Ishikawa (cell line): ENCODE measurements at regions not wholly inside any gene's neighbourhood (a gene's known extent, or its start where the extent isn't known, plus 50 kb on each side); places are given as distances from the start of the nearest gene placed in this dataset.
A peak's percentile ranks its signal among the peaks of the same experiment; 100 is the strongest.

Experiments used
- CEBPB ChIP-seq: IDR thresholded peaks from 2 replicates; pipeline ENCODE4 v1.6.1; 2012
- CREB1 ChIP-seq: IDR thresholded peaks from 2 replicates; pipeline ENCODE4 v1.6.1; 2012; ENCODE audit warnings: low read depth
- EGR1 ChIP-seq: IDR thresholded peaks from 2 replicates; pipeline ENCODE4 v1.6.1; 2012
- EP300 ChIP-seq: IDR thresholded peaks from 2 replicates; pipeline ENCODE4 v1.6.1; 2012; ENCODE audit warnings: borderline replicate concordance
- FOXM1 ChIP-seq: IDR thresholded peaks from 2 replicates; pipeline ENCODE4 v1.6.1; 2012; ENCODE audit warnings: low read depth, borderline replicate concordance
- NFIC ChIP-seq: IDR thresholded peaks from 2 replicates; pipeline ENCODE4 v1.6.1; 2012
- RAD21 ChIP-seq: IDR thresholded peaks from 2 replicates; pipeline ENCODE4 v1.6.1; 2012; ENCODE audit warnings: low read depth
- REST ChIP-seq: IDR thresholded peaks from 2 replicates; pipeline ENCODE4 v1.6.1; 2012; ENCODE audit warnings: low read depth, mild to moderate bottlenecking
- TAF1 ChIP-seq: IDR thresholded peaks from 2 replicates; pipeline ENCODE4 v1.6.1; 2012; ENCODE audit warnings: low read depth, mild to moderate bottlenecking
- TCF12 ChIP-seq: IDR thresholded peaks from 2 replicates; pipeline ENCODE4 v1.6.1; 2012; ENCODE audit warnings: low read depth
- TEAD4 ChIP-seq: IDR thresholded peaks from 2 replicates; pipeline ENCODE4 v1.6.1; 2012
- USF1 ChIP-seq: IDR thresholded peaks from 2 replicates; pipeline ENCODE4 v1.6.1; 2012
- YY1 ChIP-seq: IDR thresholded peaks from 2 replicates; pipeline ENCODE4 v1.6.1; 2012; ENCODE audit warnings: low read depth
- ZBTB7A ChIP-seq: IDR thresholded peaks from 2 replicates; pipeline ENCODE4 v1.6.1; 2012; ENCODE audit warnings: low read depth
- TF ChIP-seq, protein P1 (sequence below): IDR thresholded peaks from 2 replicates; pipeline ENCODE4 v1.6.1; 2012

DNA sequence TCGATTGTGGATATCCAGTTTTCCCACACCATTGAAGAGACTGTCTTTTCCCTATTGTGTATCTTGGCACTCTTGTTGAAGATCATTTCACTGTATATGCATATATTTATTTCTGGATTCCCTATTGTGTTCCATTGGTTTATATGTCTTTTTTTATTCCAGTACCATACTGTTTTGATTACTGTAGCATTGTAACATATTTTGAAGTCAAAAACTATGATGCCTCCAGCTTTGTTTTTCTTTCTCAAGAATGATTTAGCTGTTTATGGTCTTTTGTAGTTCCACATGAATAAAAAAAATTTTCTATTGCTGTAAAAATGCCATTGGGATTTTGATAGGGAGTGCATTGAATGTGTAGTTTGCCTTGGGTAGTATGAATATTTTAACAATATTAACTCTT, 128.1 kb upstream of the SLC38A2 start:
- TF ChIP-seq CEBPB (no peak), ZBTB7A (no peak), USF1 (no peak), REST (no peak), TCF12 (no peak), FOXM1 (no peak), NFIC (no peak), RAD21 (no peak), YY1 (no peak), EGR1 (no peak)
- TF ChIP-seq, protein P1, sequence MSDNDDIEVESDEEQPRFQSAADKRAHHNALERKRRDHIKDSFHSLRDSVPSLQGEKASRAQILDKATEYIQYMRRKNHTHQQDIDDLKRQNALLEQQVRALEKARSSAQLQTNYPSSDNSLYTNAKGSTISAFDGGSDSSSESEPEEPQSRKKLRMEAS = no peak

DNA sequence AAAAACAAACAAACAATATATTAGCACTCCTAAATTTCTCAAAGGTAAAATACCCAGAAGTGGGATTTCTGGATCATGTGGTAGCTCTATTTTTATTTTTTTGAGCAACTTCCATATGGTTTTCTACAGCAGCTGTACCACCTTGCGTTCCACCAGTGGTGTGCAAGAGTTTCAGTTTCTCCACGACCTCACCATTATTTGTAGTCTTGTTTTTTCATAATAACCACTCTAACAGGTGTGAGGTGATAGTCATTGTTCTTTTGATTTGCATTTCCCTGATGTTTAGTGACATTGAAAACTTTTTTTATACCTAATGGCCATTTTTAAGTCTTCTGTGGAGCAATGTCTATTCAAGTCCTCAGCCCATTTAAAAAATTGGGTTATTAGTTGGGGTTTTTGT, 127.3 kb upstream of the SLC38A2 start:
- TF ChIP-seq NFIC (no peak), FOXM1 (no peak), EGR1 (no peak), EP300 (no peak), CREB1 (no peak), TAF1 (no peak), CEBPB (no peak), ZBTB7A (no peak), TCF12 (no peak)
- TF ChIP-seq, protein P1 = no peak

DNA sequence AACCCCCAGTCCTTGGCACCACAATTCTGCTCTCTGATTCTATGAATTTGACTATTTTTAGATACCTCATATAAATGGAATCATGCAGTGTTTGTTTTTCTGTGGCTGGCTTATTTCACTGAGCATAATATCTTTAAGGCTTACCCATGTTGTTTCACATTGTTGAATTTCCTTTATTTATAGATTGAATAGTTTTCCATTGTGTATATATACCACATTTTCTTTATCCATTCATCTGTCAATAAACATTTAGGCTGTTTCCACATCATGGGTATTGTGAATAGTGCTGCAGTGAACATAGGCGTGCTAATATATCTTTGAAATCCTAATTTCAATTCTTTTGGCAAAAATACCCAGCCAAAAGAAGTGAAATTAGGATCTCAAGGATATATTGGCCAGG, 126.7 kb upstream of the SLC38A2 start:
- TF ChIP-seq EGR1 (no peak), EP300 (no peak), USF1 (no peak), TCF12 (no peak), CREB1 (no peak), NFIC (no peak), TEAD4 (no peak)
- TF ChIP-seq, protein P1 = no peak

GRCh38 chr12:46497739-46498138, 125.2 kb upstream of the SLC38A2 start:
- no peak for TF ChIP-seq CEBPB
- no peak for TF ChIP-seq RAD21
- TF ChIP-seq EGR1 = no peak
- TF ChIP-seq ZBTB7A = no peak
- no peak for TF ChIP-seq USF1
- TF ChIP-seq CREB1 = no peak
- TF ChIP-seq YY1 = no peak
- TF ChIP-seq TEAD4 = no peak
- no peak for TF ChIP-seq TCF12
- no peak for TF ChIP-seq REST
- no peak for TF ChIP-seq TAF1
- TF ChIP-seq EP300 = no peak
- no peak for TF ChIP-seq FOXM1
- TF ChIP-seq, protein P1 = no peak
- no peak for TF ChIP-seq NFIC

DNA sequence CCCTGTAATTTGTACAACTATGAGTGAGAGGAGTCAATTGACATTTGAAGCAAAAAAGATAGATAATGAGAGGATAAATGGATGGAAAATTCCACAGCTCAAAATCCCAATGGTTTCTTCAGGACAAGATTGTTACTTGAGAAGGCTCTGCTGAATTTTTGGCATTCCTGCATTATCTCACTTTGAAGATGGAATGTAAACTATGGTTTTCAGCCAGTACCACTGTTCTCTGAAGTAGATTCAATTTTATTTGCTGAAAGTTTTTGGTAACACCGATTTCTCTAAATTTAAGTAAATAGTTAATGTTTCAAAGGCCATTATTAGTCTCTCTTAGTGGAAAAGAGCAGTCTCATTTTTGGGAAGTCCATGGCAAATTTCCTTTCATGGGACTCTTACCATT, 121.9 kb upstream of the SLC38A2 start:
- no peak for TF ChIP-seq TCF12
- no peak for TF ChIP-seq CREB1
- no peak for TF ChIP-seq FOXM1
- no peak for TF ChIP-seq ZBTB7A
- no peak for TF ChIP-seq RAD21
- TF ChIP-seq YY1 = no peak
- TF ChIP-seq TEAD4 = peak; percentile 99
- TF ChIP-seq CEBPB = no peak
- no peak for TF ChIP-seq USF1
- TF ChIP-seq, protein P1 = no peak
- peak; percentile 75; the same call in 1 of the 2 replicates for TF ChIP-seq EP300
- no peak for TF ChIP-seq REST
- no peak for TF ChIP-seq TAF1
- TF ChIP-seq EGR1 = no peak
- peak; percentile 37; the same call in 1 of the 2 replicates for TF ChIP-seq NFIC
